GM19395 (cell line): ENCODE measurements at regions not wholly inside any gene's neighbourhood (a gene's known extent, or its start where the extent isn't known, plus 50 kb on each side); places are given as distances from the start of the nearest gene placed in this dataset.
"Not testable (repeated sequence)": the region's sequence is repeated elsewhere in the genome, so short reads cannot be mapped to it uniquely, and the experiment has no call there.

Experiments
- ATAC-seq: cut with Tn5 transposase; IDR thresholded peaks from one replicate; pipeline ENCODE4 v1.9.1; 2021; ENCODE audit warnings: mild to moderate bottlenecking, moderate library complexity; ENCODE audit not compliant: unreplicated experiment

GRCh38 chr6:103119056-103119455, 1725.5 kb downstream of the GRIK2 start:
- no peak for ATAC-seq

GRCh38 chr6:103114582-103114981, 1721.1 kb downstream of the GRIK2 start:
- no peak for ATAC-seq

- no peak for ATAC-seq
Measured at GRCh38 chr6:103113416-103113815, 1719.9 kb downstream of the GRIK2 start.

GRCh38 chr6:103107985-103108384, 1714.5 kb downstream of the GRIK2 start:
- no peak for ATAC-seq

GRCh38 chr6:103105686-103106085, 1712.2 kb downstream of the GRIK2 start:
- ATAC-seq, result no peak

GRCh38 chr6:103101267-103101666, 1707.8 kb downstream of the GRIK2 start:
- ATAC-seq, result no peak

GRCh38 chr6:103092414-103092813, 1698.9 kb downstream of the GRIK2 start:
- ATAC-seq, result not testable (repeated sequence)

- ATAC-seq, result no peak
Measured at GRCh38 chr6:103085801-103086200, 1692.3 kb downstream of the GRIK2 start.

GRCh38 chr6:103081876-103082630, 1688.5 kb downstream of the GRIK2 start:
- ATAC-seq, result no peak

- ATAC-seq, result no peak
Measured at GRCh38 chr6:103081126-103081525, 1687.6 kb downstream of the GRIK2 start.

- ATAC-seq, result no peak
Measured at GRCh38 chr6:103080497-103080896, 1687.0 kb downstream of the GRIK2 start.

GRCh38 chr6:103079867-103080266, 1686.4 kb downstream of the GRIK2 start:
- ATAC-seq, result peak; percentile 67

GRCh38 chr6:103062136-103062535, 1668.6 kb downstream of the GRIK2 start:
- ATAC-seq, result no peak

GRCh38 chr6:103047567-103047966, 1654.1 kb downstream of the GRIK2 start:
- no peak for ATAC-seq

GRCh38 chr6:103042336-103042735, 1648.8 kb downstream of the GRIK2 start:
- ATAC-seq, result no peak

- no peak for ATAC-seq
Measured at GRCh38 chr6:103036846-103037245, 1643.3 kb downstream of the GRIK2 start.

GRCh38 chr6:103027271-103027931, 1633.9 kb downstream of the GRIK2 start:
- ATAC-seq, result no peak

GRCh38 chr6:103018426-103018825, 1624.9 kb downstream of the GRIK2 start:
- no peak for ATAC-seq

GRCh38 chr6:103017878-103018277, 1624.4 kb downstream of the GRIK2 start:
- no peak for ATAC-seq

GRCh38 chr6:103011605-103012004, 1618.1 kb downstream of the GRIK2 start:
- no peak for ATAC-seq

GRCh38 chr6:103002282-103002681, 1608.8 kb downstream of the GRIK2 start:
- ATAC-seq, result no peak

GRCh38 chr6:103001724-103002123, 1608.2 kb downstream of the GRIK2 start:
- ATAC-seq, result no peak
